Activated T-cell treated with anti-CD3 and anti-CD28 coated beads for 48 hours (primary cell): ENCODE measurements at regions not wholly inside any gene's neighbourhood (a gene's known extent, or its start where the extent isn't known, plus 50 kb on each side); places are given as distances from the start of the nearest gene placed in this dataset.
"Not testable (repeated sequence)": the region's sequence is repeated elsewhere in the genome, so short reads cannot be mapped to it uniquely, and the experiment has no call there.

Source experiments
- DNase-seq: peaks from one replicate; pipeline ENCODE4 v3.0.0-alpha.2; 2020; ENCODE audit warnings: low read depth

GRCh38 chr5:112573441-112573840 is 154.4 kb upstream of the EPB41L4A start:
- DNase-seq, result no peak

- DNase-seq, result no peak
These were observed 155.5 kb upstream of the EPB41L4A start for GRCh38 chr5:112574536-112574935.

DNA sequence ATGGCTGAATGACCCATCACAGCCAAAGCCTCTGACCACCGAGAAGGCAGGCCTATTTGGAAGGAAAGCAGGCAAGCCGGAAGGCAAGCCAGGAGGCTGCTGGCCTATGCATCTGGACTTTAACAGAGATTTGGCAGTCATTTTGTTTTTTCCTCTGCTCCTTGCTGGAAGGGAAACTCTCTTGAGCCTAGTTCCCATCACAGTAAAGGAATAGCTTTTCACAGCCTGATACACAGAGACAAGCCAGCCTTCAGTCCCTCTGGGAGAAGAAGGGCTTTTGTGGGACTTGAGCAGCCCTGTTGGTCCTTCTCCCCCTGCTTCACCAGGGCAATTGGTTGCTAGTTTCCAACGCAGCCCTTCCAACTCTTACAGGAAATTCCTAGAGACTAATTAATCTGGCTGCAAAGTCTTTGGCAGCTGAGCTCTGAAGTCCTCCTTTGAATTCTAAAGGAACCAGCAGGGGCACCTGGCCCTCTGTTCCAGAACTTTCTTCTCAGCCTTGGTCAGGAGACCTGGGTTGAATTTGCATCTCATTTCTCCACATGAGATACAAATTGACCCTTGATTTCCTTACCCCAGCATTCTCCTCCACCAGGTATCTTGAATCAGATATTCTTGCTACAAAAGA is 157.3 kb upstream of the EPB41L4A start:
- no peak for DNase-seq

DNA sequence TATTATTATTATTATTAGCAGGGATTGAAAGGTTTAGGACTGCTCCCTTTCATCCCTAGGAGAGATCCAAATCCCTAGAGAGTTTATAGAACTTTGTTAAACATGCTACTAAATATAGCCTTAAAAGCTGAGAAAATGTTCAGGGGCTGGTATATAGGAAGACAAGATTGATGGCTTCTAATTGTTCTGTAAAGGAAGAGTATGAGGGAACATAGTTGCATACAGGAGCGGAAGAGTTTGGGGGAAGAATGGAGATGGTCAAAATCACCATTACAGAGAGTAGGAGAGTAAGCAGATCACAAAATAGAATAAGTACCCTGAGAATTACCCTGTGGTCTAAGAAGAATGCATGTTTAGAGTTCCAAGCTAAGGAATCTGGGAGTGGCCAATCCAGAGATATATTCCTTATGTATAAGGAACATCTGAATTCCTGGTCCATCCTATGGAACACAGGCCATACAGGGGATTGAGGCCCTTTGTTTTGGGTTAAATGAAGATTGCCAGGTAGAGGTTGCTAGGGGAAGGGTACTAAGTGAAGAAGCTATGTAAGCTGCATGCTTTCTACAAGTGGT is 158.0 kb upstream of the APC start:
- no peak for DNase-seq

- no peak for DNase-seq
These were observed 155.8 kb upstream of the APC start for GRCh38 chr5:112581811-112582320.

GRCh38 chr5:112583166-112583565 is 154.5 kb upstream of the APC start:
- DNase-seq, result no peak

DNA sequence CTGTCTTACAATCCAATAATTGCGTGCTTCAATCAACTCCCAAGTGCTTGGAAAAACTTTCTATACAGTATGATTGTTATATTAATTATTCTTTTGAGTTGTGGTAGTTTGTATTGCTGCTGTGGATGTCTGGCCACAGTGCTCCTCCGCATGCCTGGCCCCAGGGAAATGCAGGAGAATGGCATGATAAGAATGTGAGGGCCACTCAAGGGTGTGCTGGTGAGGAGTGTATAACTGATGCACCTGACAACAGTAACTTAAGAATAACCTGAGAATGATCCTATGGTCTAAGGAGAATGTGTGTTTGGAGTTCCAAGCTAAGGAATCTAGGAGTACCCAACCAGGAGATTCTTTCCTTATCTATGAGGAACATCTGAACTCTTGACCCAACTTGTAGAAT is 152.9 kb upstream of the APC start:
- no peak for DNase-seq

DNA sequence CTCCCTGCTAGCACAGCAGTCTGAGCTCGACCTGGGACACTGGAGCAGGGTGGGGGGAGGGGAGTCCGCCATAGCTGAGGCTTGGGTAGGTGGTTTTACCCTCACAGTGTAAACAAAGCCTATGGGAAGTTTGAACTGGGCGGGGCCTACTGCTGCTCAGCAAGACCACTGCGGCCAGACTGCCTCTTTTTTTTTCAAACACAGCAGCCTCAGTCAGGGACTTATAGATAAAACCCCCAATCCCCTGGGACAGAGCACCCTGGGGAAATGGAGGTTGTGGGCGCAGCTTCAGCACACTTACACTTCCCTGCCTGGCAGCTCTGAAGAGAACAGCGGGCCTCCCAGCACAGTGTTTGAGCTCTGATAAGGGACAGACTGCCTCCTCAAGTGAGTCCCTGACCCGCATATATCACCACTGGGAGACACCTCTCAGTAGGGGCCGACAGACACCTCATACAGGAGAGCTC is 151.1 kb upstream of the APC start:
- DNase-seq, result no peak

DNA sequence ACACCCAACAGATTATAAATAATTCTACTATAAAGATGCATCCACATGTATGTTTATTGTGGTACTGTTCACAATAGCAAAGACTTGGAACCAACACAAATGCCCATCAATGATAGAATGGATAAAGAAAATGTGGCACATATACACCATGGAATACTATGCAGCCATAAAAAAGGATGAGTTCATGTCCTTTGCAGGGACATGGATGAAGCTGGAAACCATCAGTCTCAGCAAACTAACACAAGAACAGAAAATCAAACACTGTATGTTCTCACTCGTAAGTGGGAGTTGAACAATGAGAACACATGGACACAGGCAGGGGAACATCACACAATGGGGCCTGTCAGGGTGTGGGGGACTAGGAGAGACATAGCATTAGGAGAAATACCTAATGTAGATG is 146.8 kb upstream of the APC start:
- not testable (repeated sequence) for DNase-seq

GRCh38 chr5:112594095-112594850 is 143.4 kb upstream of the APC start:
- DNase-seq, result no peak

DNA sequence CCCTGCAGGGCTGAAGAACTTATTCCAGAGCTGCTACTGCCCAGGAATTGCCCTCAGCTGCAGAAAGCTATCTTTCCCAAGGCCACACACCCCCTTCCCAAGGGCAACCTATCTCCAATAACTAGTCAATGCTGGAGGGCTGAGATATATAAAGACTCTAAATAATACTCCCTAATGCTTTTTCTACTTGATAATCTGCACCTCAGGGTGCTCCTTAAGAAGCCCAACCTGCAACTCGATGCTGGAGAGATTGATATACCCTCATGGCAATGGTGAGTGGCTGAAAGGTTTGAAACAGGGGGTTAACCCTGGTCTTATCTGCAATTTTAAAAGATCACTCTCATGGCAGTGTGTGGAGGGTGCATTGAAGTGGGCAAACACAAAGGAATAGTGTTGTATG is 142.7 kb upstream of the APC start:
- DNase-seq, result no peak

GRCh38 chr5:112597831-112598230 is 139.9 kb upstream of the APC start:
- no peak for DNase-seq

DNA sequence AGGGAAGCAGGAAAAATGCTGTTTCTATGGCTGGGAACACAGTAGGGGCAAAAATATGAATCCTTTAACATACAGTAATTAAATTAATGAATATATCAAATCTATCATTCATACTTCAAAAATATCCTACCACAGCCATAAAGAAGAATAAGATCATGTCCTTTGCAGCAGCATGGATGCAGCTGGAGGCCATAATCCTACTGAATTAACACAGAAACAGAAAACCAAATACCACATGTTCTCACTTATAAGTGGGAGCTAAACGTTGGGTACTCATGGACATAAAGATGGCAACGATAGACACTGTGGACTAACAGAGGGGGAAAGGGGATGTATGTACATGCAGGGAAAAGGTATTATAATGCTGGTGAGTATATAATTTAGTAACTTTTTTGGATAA is 137.2 kb upstream of the APC start:
- not testable (repeated sequence) for DNase-seq

GRCh38 chr5:112604732-112605630 is 132.7 kb upstream of the APC start:
- no peak for DNase-seq

- no peak for DNase-seq
These were observed 128.7 kb upstream of the APC start for GRCh38 chr5:112608975-112609374.

GRCh38 chr5:112612663-112613062 is 125.0 kb upstream of the APC start:
- no peak for DNase-seq

- no peak for DNase-seq
These were observed 123.4 kb upstream of the APC start for GRCh38 chr5:112614285-112614684.

DNA sequence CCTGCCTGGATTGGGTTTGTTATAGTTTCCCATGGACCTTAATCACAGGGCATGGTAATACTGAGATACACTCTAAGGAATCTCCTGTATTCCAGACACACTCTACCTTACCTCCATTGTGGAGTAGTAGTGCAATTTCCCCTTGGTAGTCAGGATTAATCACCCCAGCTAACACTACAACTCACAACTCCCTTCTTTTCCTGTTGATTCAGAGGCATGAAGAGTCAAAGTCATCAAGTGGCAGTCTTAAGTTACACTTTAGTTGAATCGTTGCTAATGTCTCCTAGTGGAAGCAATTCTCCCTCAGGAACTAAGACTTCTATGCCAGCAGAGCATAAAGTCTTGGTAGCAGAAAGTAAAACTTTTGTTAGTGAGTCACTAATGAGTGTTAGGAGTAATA is 122.7 kb upstream of the APC start:
- DNase-seq, result no peak

DNA sequence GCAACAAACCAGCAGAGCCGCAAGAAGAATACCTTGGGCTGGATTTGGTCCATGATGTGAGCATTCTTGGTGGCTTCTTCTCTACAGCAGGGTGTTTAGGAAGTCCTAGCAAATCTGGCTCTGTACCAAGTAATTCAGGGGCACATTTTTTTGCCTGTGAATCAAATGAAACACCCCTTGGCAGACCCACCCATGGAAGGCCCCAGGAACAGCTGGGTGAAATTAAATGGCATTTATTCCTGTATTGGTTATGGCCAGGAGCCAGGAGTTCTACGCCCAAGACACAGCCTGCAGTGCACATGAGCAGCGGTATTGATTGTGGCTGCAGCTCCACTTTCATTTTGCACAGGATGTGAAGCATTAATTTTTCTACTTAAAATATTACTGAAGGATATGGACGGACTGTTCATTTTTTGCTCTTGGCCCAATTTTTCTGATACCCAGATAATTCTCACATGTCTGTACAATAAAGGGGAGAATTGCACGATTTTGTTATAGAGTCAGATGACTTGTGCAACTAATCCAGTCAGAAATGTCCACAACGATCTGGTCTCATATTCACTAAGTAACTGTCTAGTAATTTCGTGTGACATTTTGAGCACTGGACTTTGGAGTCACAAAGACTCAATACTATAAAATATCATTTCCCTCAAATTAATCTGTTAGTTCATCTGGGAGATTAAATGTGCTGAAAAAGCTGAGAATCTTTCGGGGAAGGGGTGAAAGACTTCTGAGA is 120.7 kb upstream of the APC start:
- no peak for DNase-seq

DNA sequence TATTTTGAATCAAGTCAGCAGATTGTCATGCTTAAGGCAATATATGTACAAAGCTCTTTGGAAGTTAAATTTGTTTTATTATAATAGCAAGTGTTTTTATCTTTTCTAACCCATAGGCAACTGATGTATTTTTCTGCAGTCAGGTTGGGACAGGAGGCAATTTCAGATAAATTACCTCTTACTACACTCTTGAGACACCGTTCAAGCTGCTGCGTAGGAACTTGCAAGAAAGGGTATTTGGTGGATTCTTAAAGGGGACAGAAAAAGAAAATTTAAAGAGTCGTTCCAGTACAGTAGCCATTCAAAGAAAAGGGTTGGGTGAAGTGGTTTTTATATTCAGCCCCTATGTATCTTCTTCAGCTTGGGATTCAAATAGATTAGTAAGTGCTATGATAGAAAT is 112.4 kb upstream of the APC start:
- DNase-seq, result no peak

DNA sequence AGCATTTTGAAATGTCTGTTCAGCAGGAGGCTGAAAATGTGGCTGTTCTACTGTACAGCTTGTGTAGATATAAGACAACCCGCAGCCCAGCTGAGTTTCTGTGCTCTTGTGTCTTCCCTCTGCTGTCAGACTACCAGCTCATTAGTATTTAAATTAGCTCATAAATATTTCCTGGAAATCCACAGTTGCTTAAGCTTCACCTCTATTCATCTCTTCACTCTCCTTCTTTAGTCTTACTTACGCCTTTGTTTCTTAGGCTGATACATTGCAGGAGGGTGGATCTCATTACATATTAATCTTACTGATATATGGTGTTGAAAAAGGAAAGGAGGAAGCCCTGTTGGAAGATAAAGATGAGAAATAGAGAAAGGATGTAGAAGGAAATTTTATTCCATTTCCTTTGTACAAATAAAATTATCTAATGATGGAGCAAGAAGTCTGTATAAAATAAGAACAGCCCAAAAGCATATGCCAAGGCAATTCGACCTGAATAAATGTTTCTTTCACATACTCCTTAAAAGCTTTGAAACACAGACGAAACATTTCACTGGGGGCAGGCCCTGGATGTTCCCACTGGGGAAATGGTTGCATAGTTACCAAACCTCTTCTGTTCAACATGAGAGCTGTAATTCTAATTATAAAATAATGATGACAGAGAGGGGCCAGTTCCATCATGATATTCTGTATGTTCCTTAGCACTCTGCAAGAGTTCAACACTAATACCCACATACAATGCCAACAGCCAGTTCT is 111.8 kb upstream of the APC start:
- DNase-seq, result no peak
